ENCODE measurements at regions not wholly inside any gene's neighbourhood (a gene's known extent, or its start where the extent isn't known, plus 50 kb on each side); places are given as distances from the start of the nearest gene placed in this dataset.

DNA sequence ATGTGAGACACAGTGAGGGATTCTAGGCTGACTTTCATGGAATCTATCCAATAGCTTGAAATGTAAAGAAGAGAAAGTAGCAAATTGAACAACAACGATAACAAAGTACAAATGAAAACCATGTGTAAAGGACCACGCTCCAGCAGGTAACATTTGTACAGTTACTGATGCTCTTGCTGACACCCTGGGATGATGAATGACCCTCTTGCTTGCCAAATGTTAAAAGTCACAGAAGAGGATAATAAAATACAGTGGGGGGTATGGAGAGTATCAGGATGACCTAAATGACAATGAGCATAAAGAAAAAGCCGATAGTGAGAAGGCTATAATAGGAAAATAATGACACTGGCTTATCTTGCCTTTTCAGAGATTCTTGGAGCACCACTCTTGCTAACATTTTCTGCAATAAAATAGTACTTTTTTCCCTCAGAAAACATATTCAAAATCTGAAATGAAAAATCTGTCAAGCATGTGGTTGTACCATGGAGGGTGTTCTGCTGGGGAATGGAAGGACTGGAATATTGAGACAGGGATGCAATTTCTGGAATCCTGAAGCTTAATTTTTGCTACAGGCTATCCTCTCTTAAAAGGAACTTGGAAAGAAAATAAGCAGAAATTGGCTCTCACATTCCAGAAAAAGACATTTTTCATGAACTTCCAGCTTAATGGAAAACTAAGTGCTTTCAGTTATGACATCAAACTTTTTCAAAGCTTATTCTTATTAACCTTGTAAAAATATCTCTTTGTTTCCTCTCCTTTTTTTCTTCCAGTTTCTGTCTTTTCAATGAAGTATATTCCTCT is 303.2 kb upstream of the GHITM start:
- TF ChIP-seq, protein P1, sequence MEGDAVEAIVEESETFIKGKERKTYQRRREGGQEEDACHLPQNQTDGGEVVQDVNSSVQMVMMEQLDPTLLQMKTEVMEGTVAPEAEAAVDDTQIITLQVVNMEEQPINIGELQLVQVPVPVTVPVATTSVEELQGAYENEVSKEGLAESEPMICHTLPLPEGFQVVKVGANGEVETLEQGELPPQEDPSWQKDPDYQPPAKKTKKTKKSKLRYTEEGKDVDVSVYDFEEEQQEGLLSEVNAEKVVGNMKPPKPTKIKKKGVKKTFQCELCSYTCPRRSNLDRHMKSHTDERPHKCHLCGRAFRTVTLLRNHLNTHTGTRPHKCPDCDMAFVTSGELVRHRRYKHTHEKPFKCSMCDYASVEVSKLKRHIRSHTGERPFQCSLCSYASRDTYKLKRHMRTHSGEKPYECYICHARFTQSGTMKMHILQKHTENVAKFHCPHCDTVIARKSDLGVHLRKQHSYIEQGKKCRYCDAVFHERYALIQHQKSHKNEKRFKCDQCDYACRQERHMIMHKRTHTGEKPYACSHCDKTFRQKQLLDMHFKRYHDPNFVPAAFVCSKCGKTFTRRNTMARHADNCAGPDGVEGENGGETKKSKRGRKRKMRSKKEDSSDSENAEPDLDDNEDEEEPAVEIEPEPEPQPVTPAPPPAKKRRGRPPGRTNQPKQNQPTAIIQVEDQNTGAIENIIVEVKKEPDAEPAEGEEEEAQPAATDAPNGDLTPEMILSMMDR (IDR thresholded peaks at IDR 0.05), result no peak
- no peak for TF ChIP-seq POLR2A (IDR thresholded peaks at IDR 0.05)

All from uterus (tissue), 2 donors.